ENCODE measurements at regions not wholly inside any gene's neighbourhood (a gene's known extent, or its start where the extent isn't known, plus 50 kb on each side); places are given as distances from the start of the nearest gene placed in this dataset.

- TF ChIP-seq CTCF (IDR thresholded peaks at IDR 0.05; ENCODE audit: insufficient read depth, low read length) (no peak), POLR2AphosphoS5 (IDR thresholded peaks at IDR 0.05; ENCODE audit: low read depth) (no peak), SPI1 (IDR thresholded peaks at IDR 0.05; ENCODE audit: borderline replicate concordance, low read depth) (no peak), REST (IDR thresholded peaks at IDR 0.05; ENCODE audit: insufficient replicate concordance, low read depth) (no peak)
Measured at GRCh38 chr5:93296338-93296737, 284.7 kb downstream of the NR2F1-AS1 start.

All from HL-60 (cell line).